ENCODE measurements at regions not wholly inside any gene's neighbourhood (a gene's known extent, or its start where the extent isn't known, plus 50 kb on each side); places are given as distances from the start of the nearest gene placed in this dataset.
A peak's percentile ranks its signal among the peaks of the same experiment; 100 is the strongest.

DNA sequence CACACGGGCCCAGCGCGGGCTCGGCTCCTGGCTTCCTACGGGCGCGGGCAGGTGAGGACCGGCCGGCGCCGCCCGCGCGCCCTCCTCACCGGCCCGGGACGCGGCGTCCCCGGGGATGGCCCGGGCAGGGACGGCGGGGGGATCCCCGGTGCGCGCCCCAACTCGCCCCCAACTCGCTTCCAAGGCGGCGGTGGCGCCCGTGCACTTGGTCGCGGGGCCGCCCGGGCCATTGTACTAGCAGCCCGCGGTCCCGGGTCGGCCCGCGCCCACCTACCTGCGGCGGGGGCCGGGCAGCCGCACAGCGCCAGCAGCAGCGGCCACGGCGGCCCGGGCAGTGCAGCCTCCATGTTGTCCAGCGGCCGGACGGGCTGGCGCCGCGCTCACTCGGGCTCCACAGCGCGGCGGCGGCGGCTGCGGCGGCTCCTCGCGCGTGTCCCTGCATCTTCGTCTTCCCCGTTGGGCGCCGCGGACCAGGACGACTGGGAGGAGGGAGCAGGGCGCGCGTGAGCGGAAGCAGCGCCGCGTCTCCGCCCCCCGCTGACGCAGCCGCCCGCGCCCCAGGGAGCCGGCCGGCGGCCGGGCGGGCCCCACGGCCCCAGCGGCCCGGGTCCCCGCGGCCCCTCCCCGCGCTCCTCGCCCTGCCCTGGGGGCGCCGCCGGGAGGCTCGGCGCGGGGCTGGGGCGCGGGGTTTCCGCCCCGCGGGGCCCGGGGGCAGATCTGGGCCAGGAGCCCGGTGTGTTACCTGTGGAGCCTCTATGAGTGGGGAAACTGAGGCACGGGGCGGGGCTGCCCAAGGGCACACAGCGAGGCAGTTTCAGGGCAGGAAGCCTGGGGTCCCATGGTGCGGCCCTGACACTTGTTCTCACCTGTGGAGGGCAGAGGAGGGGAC, 159.3 kb upstream of the GRK3 start:
- Histone ChIP-seq H3K9ac (ENCODE audit: insufficient read length, low read depth) (peak overlapping the region; percentile 83), H3K9me3 (ENCODE audit: insufficient read depth, low read length) (no peaks in the 10 kb centered on the region), H3K4me1 (ENCODE audit: insufficient read depth, insufficient read length) (peaks cover 9% of the 10 kb centered on the region), H3K27me3 (ENCODE audit: insufficient read depth, insufficient read length) (peaks cover 15% of the 10 kb centered on the region), H3K36me3 (ENCODE audit: insufficient read depth, insufficient read length, low read length) (no peaks in the 10 kb centered on the region), H3K4me3 (ENCODE audit: insufficient read length, low read depth) (peak overlapping the region; percentile 53)
- no peak for TF ChIP-seq ZNF274 (IDR thresholded peaks at IDR 0.05; ENCODE audit: low read depth, low read length)
- no peak for DNase-seq (ENCODE audit: low read depth, low spot score)

DNA sequence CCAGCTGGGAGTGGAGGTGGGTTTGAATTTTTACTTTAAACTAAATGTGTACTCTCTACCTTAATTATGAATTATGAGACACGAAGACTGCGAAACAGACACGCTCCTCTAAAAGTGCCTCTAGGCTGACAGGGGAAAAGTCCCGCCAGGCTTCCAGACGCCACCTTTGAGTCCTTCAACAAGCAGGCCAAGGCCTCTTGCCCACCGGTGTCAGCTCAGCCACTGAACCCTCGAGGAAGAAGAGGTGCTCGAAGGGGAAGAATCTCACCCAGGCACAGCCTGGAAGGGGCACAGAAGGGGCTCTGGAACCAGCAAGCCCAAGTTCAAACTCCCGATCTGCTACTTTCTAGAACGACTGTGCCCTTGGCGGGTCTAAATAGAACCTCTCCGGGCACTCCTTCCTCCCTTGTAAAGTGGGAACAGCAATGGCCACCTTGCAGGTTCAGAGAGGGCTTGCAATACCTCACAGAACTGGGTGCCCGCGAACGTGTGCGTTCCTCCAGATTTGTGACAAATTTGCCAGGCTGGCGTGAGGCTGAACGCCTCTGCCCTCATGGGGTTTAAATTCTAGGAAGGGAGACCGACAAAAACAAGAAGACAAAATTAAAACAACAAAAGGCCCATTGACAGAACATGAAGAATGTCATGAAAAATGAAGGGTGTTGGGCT, 158.5 kb upstream of the GRK3 start:
- Histone ChIP-seq H3K4me1 (ENCODE audit: insufficient read depth, insufficient read length) (peaks cover 5% of the 10 kb centered on the region), H3K9ac (ENCODE audit: insufficient read length, low read depth) (no peak overlapping the region), H3K27me3 (ENCODE audit: insufficient read depth, insufficient read length) (peaks cover 15% of the 10 kb centered on the region), H3K4me3 (ENCODE audit: insufficient read length, low read depth) (peak overlapping the region; percentile 30), H3K36me3 (ENCODE audit: insufficient read depth, insufficient read length, low read length) (no peaks in the 10 kb centered on the region), H3K9me3 (ENCODE audit: insufficient read depth, low read length) (no peaks in the 10 kb centered on the region)
- no peak for TF ChIP-seq SUZ12 (IDR thresholded peaks at IDR 0.05; ENCODE audit: extremely low read depth, insufficient read depth, insufficient read length)
- no peak for TF ChIP-seq YY1 (IDR thresholded peaks at IDR 0.05; ENCODE audit: insufficient read depth, insufficient read length)
- TF ChIP-seq ZNF274 (IDR thresholded peaks at IDR 0.05; ENCODE audit: low read depth, low read length) = no peak
- DNase-seq (ENCODE audit: low read depth, low spot score) = no peak

DNA sequence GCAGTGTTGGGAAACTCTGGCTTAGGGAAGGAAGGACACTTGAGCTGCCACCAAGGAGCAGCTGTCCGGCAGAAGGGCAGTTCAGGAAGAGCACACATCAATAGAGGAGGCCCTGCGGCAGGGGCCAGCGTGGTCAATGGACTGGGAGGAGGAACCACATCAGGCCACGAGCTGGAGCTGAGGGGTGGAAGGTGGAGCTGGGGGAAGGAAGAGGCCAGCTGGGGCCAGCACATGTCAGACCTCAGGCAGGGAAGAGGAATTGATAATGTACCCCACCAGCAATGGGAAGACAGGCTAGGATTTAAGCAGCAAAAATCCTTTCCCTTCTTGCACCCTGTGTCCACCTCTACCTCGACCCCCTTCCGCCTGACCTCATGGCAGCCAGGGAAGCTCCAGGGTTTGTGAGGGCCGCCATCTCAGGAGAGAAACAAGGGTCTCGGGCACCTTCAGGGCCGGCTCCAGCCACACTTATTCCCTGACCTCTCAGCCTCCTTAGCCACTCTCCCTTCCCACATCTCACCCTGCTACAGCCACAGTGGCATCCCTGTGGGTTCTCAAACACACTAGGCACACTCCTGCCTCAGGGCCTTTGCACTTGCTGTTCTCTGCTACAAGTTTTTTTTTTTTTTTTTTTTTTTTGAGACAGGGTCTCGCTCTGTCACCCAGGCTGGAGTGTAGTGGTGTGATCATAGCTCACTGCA, 157.8 kb upstream of the GRK3 start:
- H3K9me3 ChIP-seq (ENCODE audit: insufficient read depth, low read length) = no peaks in the 10 kb centered on the region
- no peak overlapping the region for H3K9ac ChIP-seq (ENCODE audit: insufficient read length, low read depth)
- H3K27me3 ChIP-seq (ENCODE audit: insufficient read depth, insufficient read length) = peaks cover 15% of the 10 kb centered on the region
- H3K4me1 ChIP-seq (ENCODE audit: insufficient read depth, insufficient read length) = peaks cover 5% of the 10 kb centered on the region
- H3K36me3 ChIP-seq (ENCODE audit: insufficient read depth, insufficient read length, low read length) = no peaks in the 10 kb centered on the region
- H3K4me3 ChIP-seq (ENCODE audit: insufficient read length, low read depth) = no peak overlapping the region
- no peak for DNase-seq (ENCODE audit: low read depth, low spot score)
- TF ChIP-seq ZNF274 (IDR thresholded peaks at IDR 0.05; ENCODE audit: low read depth, low read length) (no peak), SUZ12 (IDR thresholded peaks at IDR 0.05; ENCODE audit: extremely low read depth, insufficient read depth, insufficient read length) (no peak), YY1 (IDR thresholded peaks at IDR 0.05; ENCODE audit: insufficient read depth, insufficient read length) (no peak)

DNA sequence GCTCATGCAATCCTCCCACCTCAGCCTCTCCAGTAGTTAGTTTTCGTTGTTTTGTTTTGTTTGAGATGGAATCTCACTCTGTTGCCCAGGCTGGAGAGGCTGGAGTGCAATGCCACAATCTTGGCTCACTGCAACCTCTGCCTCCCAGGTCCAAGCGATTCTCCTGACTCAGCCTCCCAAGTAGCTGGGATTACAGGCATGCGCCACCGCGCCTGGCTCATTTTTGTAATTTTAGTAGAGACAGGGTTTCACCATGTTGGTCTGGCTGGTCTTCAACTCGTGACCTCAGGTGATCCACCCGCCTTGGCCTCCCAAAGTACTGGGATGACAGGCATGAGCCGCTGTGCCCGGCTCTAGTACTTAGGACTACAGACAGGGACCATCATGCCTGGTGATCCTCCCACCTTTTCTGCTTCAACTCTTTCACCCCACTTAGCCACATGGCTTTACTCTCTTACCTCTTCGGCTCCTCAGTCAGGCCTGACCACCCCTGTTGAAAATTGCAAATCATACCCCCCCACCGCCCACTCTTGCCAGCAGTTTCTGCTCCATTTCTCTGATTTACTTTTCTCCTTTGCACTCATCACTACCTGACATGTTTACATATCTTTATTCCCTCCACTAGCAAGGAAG, 157.1 kb upstream of the GRK3 start:
- Histone ChIP-seq H3K9ac (ENCODE audit: insufficient read length, low read depth) (no peak overlapping the region), H3K4me1 (ENCODE audit: insufficient read depth, insufficient read length) (peaks cover under 1% of the 10 kb centered on the region), H3K36me3 (ENCODE audit: insufficient read depth, insufficient read length, low read length) (no peaks in the 10 kb centered on the region), H3K27me3 (ENCODE audit: insufficient read depth, insufficient read length) (peaks cover 15% of the 10 kb centered on the region), H3K4me3 (ENCODE audit: insufficient read length, low read depth) (no peak overlapping the region), H3K9me3 (ENCODE audit: insufficient read depth, low read length) (no peaks in the 10 kb centered on the region)
- TF ChIP-seq YY1 (IDR thresholded peaks at IDR 0.05; ENCODE audit: insufficient read depth, insufficient read length) (no peak), ZNF274 (IDR thresholded peaks at IDR 0.05; ENCODE audit: low read depth, low read length) (no peak), SUZ12 (IDR thresholded peaks at IDR 0.05; ENCODE audit: extremely low read depth, insufficient read depth, insufficient read length) (no peak)
- no peak for DNase-seq (ENCODE audit: low read depth, low spot score)

DNA sequence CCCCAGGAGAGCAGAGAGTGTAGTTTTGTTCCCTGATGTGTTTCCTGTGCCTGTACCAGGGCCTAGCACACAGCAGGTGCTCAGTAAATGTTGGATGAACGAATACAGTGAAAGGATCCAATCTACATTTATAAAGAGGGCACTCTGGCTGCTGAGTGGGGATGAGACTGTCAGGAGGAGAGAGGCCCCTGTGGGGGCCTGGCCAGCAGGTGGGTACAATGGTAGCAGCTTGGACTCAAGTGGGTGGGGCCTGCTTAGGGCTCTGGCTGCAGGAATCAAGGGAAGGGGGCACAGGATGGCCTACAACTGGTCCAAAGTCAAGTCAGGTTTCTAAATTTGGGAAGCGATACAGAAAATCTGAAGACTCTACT, 156.6 kb upstream of the GRK3 start:
- DNase-seq (ENCODE audit: low read depth, low spot score) = peak; percentile 25
- Histone ChIP-seq H3K9me3 (ENCODE audit: insufficient read depth, low read length) (no peaks in the 10 kb centered on the region), H3K27me3 (ENCODE audit: insufficient read depth, insufficient read length) (peaks cover 15% of the 10 kb centered on the region), H3K9ac (ENCODE audit: insufficient read length, low read depth) (no peak overlapping the region), H3K4me3 (ENCODE audit: insufficient read length, low read depth) (no peak overlapping the region), H3K36me3 (ENCODE audit: insufficient read depth, insufficient read length, low read length) (no peaks in the 10 kb centered on the region), H3K4me1 (ENCODE audit: insufficient read depth, insufficient read length) (no peaks in the 10 kb centered on the region)
- TF ChIP-seq SUZ12 (IDR thresholded peaks at IDR 0.05; ENCODE audit: extremely low read depth, insufficient read depth, insufficient read length) (no peak), YY1 (IDR thresholded peaks at IDR 0.05; ENCODE audit: insufficient read depth, insufficient read length) (no peak), ZNF274 (IDR thresholded peaks at IDR 0.05; ENCODE audit: low read depth, low read length) (no peak)

DNA sequence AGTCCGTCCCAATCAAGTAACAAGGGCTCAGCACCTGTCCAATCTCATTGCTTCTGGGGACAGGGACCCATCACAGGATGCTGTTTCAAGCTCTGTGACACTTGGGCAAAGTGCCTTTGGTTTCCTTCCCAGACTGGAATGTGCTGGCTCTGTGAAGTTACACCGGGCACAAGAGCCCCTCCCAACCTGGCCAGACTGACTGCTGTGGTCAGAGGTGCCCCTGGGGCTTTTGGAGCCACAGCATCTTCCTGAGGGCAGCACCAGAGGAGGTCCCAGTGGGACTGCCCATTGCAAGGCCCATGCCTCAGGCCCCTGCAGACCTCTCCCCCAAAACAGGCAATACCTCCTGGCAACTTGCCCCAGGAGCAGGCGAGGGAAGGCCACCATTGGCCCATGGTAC, 155.2 kb upstream of the GRK3 start:
- H3K9ac ChIP-seq (ENCODE audit: insufficient read length, low read depth) = no peak overlapping the region
- DNase-seq (ENCODE audit: low read depth, low spot score) = no peak
- H3K9me3 ChIP-seq (ENCODE audit: insufficient read depth, low read length) = peaks cover 10% of the 10 kb centered on the region
- H3K4me3 ChIP-seq (ENCODE audit: insufficient read length, low read depth) = no peak overlapping the region
- no peaks in the 10 kb centered on the region for H3K4me1 ChIP-seq (ENCODE audit: insufficient read depth, insufficient read length)
- TF ChIP-seq SUZ12 (IDR thresholded peaks at IDR 0.05; ENCODE audit: extremely low read depth, insufficient read depth, insufficient read length) = no peak
- no peaks in the 10 kb centered on the region for H3K36me3 ChIP-seq (ENCODE audit: insufficient read depth, insufficient read length, low read length)
- H3K27me3 ChIP-seq (ENCODE audit: insufficient read depth, insufficient read length) = peaks cover 15% of the 10 kb centered on the region

DNA sequence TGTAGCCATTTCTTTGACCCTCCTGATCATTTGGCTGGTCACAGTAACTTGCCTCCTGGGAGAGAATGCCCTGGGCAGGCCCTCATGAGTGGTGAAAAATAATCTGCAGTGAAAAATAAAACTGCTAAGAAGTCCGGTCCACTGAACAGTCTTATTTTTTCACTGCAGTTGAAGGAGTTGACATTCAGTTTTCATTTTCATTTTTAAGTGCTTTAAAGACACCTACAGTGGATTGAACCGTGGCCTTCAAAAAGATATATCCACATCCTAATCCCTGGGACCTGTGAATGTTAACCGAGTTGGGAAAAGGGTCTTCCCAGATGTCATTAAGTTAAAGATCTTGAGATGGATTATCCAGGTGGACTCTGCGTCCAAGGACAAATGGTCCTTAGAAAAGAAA, 153.6 kb upstream of the GRK3 start:
- peaks cover 10% of the 10 kb centered on the region for H3K9me3 ChIP-seq (ENCODE audit: insufficient read depth, low read length)
- H3K36me3 ChIP-seq (ENCODE audit: insufficient read depth, insufficient read length, low read length) = no peaks in the 10 kb centered on the region
- TF ChIP-seq ZNF274 (IDR thresholded peaks at IDR 0.05; ENCODE audit: low read depth, low read length) = no peak
- peaks cover 11% of the 10 kb centered on the region for H3K27me3 ChIP-seq (ENCODE audit: insufficient read depth, insufficient read length)
- no peak overlapping the region for H3K4me3 ChIP-seq (ENCODE audit: insufficient read length, low read depth)
- H3K9ac ChIP-seq (ENCODE audit: insufficient read length, low read depth) = no peak overlapping the region
- DNase-seq (ENCODE audit: low read depth, low spot score) = no peak
- no peaks in the 10 kb centered on the region for H3K4me1 ChIP-seq (ENCODE audit: insufficient read depth, insufficient read length)

Measured in NT2/D1 (cell line).